H1 (cell line): ENCODE measurements at regions not wholly inside any gene's neighbourhood (a gene's known extent, or its start where the extent isn't known, plus 50 kb on each side); places are given as distances from the start of the nearest gene placed in this dataset.

Experiments
- ASH2L ChIP-seq: fragments of 200-600, 300-600 bp; sonication (generic); IDR thresholded peaks from one replicate; pipeline ENCODE4 v1.7.1; 2017; ENCODE audit warnings: low read length
- CHD2 ChIP-seq: IDR thresholded peaks from 2 replicates; pipeline ENCODE4 v1.6.1; 2012; ENCODE audit warnings: low read length, improper control_type of control experiment
- EGR1 ChIP-seq: IDR thresholded peaks from 2 replicates; pipeline ENCODE4 v1.6.1; 2011; ENCODE audit warnings: low read depth, low read length, borderline replicate concordance
- RXRA ChIP-seq: IDR thresholded peaks from 2 replicates; pipeline ENCODE4 v1.6.1; 2011; ENCODE audit warnings: low read depth, mild to moderate bottlenecking, low read length, moderate library complexity; ENCODE audit not compliant: insufficient read depth
- SUZ12 ChIP-seq: fragments of 200-600 bp; sonication (generic); IDR thresholded peaks from 2 replicates; pipeline ENCODE4 v1.6.1; 2012; ENCODE audit warnings: mild to moderate bottlenecking, inconsistent platforms, low read length, moderate library complexity, mixed read lengths
- TF ChIP-seq, protein P1 (sequence below): fragments of 300-600 bp; sonication (generic); IDR thresholded peaks from 2 replicates; pipeline ENCODE4 v1.7.1; 2012; ENCODE audit warnings: low read length, moderate library complexity, mild to moderate bottlenecking, inconsistent platforms; ENCODE audit not compliant: insufficient replicate concordance
- TF ChIP-seq, protein P2 (sequence below): IDR thresholded peaks from 2 replicates; pipeline ENCODE4 v1.6.1; 2012; ENCODE audit warnings: inconsistent platforms

DNA sequence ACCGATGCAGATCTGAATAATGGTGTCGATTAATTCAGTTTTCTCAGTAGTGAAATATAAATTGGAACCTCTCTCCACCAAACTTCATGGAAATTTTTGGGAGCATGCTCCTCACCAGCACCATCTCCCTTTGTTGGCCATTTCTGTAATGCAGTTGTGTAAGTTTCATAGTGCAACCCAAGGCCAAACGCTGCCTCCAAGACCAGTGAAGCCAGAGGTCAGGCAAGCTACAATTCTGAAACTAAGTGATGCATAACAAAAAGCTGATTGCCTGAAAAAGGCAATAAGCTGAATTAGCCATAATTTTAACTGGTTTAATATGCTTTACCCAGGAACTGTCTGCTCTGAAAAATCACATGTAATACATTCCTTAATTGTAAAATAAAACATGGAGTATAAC lies 138.3 kb upstream of the TACR1 start (continued):
- TF ChIP-seq, protein P1, sequence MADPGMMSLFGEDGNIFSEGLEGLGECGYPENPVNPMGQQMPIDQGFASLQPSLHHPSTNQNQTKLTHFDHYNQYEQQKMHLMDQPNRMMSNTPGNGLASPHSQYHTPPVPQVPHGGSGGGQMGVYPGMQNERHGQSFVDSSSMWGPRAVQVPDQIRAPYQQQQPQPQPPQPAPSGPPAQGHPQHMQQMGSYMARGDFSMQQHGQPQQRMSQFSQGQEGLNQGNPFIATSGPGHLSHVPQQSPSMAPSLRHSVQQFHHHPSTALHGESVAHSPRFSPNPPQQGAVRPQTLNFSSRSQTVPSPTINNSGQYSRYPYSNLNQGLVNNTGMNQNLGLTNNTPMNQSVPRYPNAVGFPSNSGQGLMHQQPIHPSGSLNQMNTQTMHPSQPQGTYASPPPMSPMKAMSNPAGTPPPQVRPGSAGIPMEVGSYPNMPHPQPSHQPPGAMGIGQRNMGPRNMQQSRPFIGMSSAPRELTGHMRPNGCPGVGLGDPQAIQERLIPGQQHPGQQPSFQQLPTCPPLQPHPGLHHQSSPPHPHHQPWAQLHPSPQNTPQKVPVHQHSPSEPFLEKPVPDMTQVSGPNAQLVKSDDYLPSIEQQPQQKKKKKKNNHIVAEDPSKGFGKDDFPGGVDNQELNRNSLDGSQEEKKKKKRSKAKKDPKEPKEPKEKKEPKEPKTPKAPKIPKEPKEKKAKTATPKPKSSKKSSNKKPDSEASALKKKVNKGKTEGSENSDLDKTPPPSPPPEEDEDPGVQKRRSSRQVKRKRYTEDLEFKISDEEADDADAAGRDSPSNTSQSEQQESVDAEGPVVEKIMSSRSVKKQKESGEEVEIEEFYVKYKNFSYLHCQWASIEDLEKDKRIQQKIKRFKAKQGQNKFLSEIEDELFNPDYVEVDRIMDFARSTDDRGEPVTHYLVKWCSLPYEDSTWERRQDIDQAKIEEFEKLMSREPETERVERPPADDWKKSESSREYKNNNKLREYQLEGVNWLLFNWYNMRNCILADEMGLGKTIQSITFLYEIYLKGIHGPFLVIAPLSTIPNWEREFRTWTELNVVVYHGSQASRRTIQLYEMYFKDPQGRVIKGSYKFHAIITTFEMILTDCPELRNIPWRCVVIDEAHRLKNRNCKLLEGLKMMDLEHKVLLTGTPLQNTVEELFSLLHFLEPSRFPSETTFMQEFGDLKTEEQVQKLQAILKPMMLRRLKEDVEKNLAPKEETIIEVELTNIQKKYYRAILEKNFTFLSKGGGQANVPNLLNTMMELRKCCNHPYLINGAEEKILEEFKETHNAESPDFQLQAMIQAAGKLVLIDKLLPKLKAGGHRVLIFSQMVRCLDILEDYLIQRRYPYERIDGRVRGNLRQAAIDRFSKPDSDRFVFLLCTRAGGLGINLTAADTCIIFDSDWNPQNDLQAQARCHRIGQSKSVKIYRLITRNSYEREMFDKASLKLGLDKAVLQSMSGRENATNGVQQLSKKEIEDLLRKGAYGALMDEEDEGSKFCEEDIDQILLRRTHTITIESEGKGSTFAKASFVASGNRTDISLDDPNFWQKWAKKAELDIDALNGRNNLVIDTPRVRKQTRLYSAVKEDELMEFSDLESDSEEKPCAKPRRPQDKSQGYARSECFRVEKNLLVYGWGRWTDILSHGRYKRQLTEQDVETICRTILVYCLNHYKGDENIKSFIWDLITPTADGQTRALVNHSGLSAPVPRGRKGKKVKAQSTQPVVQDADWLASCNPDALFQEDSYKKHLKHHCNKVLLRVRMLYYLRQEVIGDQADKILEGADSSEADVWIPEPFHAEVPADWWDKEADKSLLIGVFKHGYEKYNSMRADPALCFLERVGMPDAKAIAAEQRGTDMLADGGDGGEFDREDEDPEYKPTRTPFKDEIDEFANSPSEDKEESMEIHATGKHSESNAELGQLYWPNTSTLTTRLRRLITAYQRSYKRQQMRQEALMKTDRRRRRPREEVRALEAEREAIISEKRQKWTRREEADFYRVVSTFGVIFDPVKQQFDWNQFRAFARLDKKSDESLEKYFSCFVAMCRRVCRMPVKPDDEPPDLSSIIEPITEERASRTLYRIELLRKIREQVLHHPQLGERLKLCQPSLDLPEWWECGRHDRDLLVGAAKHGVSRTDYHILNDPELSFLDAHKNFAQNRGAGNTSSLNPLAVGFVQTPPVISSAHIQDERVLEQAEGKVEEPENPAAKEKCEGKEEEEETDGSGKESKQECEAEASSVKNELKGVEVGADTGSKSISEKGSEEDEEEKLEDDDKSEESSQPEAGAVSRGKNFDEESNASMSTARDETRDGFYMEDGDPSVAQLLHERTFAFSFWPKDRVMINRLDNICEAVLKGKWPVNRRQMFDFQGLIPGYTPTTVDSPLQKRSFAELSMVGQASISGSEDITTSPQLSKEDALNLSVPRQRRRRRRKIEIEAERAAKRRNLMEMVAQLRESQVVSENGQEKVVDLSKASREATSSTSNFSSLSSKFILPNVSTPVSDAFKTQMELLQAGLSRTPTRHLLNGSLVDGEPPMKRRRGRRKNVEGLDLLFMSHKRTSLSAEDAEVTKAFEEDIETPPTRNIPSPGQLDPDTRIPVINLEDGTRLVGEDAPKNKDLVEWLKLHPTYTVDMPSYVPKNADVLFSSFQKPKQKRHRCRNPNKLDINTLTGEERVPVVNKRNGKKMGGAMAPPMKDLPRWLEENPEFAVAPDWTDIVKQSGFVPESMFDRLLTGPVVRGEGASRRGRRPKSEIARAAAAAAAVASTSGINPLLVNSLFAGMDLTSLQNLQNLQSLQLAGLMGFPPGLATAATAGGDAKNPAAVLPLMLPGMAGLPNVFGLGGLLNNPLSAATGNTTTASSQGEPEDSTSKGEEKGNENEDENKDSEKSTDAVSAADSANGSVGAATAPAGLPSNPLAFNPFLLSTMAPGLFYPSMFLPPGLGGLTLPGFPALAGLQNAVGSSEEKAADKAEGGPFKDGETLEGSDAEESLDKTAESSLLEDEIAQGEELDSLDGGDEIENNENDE: no peak
- TF ChIP-seq ASH2L (no peak), CHD2 (no peak), SUZ12 (no peak), RXRA (no peak), EGR1 (no peak)
- TF ChIP-seq, protein P2, sequence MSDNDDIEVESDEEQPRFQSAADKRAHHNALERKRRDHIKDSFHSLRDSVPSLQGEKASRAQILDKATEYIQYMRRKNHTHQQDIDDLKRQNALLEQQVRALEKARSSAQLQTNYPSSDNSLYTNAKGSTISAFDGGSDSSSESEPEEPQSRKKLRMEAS: no peak
